Urothelium cell line (cell line): ENCODE measurements at regions not wholly inside any gene's neighbourhood (a gene's known extent, or its start where the extent isn't known, plus 50 kb on each side); places are given as distances from the start of the nearest gene placed in this dataset.
"Not testable (repeated sequence)": the region's sequence is repeated elsewhere in the genome, so short reads cannot be mapped to it uniquely, and the experiment has no call there.

Experiments
- DNase-seq: peaks from one replicate; pipeline ENCODE4 v3.0.0; 2011; ENCODE audit warnings: low spot score, mixed read lengths
- FAIRE-seq: peaks from 2 replicates; lab custom pipeline; 2011; peaks lifted over from hg19 to GRCh38; lab: Jason Lieb, UNC

GRCh38 chr5:63029891-63030290, 451.3 kb downstream of the LRRC70 start:
- DNase-seq = no peak

DNA sequence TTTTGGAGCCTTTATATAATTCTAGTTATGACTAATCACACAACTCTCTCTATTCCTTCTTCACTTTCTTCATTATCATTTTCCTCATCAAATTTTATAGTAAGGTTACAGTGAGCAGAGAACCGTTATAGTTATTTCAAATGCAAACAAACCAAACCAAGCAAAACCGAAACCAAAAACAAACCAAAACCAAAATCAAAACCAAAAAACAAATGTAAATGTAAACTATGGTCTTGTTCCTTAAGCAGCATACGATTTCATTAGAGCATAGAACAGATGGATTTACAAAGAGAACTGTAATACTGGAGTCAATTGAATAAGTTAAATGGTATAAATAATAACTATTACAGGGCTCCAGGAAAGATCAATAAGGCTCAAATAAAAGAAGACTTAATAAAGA, 447.1 kb downstream of the LRRC70 start:
- DNase-seq (no peak), FAIRE-seq (no peak)

More at GRCh38 chr5:63029891-63030290, 451.3 kb downstream of the LRRC70 start:
- FAIRE-seq = no peak

GRCh38 chr5:63022403-63022802, 443.8 kb downstream of the LRRC70 start:
- DNase-seq (no peak), FAIRE-seq (no peak)

DNA sequence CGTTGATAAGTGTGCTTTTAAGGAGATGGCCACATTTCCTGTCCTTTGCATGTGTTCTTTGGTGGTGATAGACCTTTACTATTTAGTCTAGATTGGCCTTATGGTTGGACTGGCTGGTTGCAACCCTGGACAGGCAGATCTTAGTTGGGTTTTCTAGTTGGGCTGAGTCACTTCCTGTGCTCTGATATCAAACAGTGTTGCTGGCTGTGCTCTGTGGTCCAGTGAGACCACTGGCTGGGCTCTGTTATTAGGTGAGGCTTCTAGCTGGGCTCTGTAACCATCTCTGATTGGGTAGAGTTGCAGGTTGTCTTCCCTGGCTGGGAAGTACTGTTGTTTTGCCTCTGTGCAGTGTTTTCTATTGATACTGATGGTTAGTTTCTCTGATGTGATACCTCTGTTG, 432.5 kb downstream of the LRRC70 start:
- DNase-seq (no peak), FAIRE-seq (no peak)

GRCh38 chr5:63008195-63008594, 429.6 kb downstream of the LRRC70 start:
- FAIRE-seq (no peak), DNase-seq (no peak)

DNA sequence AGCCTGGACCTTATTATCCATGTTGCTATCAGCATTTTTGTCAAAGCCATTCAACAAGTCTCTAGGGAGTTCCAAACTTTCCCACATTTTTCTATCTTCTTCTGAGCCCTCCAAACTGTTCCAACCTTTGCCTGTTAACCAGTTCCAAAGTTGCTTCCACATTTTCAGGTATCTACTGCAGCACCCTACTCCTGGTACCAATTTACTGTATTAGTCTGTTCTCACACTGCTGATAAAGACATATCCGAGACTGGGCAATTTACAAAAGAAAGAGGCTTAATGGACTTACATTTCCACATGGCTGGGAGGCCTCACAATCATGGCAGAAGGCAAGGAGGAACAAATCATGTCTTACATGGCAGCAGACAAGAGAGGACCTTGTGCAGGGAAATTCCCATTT, 416.2 kb downstream of the LRRC70 start:
- not testable (repeated sequence) for DNase-seq, FAIRE-seq

DNA sequence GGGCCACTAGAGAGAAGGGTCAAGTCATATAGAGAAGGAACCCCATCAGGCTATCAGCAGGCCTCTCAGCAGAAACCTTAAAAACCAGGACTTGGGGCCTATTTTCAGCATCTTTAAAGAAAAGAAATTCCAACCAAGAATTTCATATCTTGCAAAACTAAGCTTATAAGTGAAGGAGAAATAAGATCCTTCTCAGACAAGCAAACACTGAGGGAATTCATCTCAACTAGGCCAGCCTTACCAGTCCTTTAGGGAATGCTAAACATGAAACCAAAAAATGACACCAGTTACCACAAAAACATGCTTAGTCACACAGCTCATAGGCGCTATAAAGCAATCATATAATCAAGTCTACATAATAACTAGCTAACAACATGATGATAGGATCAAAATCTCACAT, 407.1 kb downstream of the LRRC70 start:
- no peak for FAIRE-seq

DNA sequence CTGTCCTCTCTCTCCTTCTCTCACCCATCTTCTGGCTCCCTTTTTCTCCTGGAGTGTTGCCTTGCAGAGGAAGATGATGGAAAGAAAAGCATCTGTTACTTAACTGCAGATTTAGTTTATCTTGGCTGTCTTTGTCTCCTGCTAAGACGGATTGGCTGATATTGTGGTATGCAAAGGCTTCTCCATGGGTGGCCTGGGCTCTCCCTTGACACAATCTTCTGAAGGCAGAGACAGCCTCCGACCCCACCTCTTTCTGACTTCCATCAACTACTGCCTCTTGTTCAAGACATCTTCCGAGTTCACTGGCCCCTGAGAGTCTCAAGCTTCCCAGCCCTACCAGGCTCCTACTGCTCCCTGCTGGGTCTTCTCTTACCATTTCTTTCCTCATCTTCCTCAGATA, 403.7 kb downstream of the LRRC70 start:
- DNase-seq (no peak), FAIRE-seq (no peak)

More for the DNA sequence above, 407.1 kb downstream of the LRRC70 start:
- no peak for DNase-seq

- no peak for DNase-seq
- FAIRE-seq = no peak
Observed at GRCh38 chr5:62980884-62981283, 402.3 kb downstream of the LRRC70 start.

- no peak for FAIRE-seq
Observed at GRCh38 chr5:62979472-62979871, 400.9 kb downstream of the LRRC70 start.

DNA sequence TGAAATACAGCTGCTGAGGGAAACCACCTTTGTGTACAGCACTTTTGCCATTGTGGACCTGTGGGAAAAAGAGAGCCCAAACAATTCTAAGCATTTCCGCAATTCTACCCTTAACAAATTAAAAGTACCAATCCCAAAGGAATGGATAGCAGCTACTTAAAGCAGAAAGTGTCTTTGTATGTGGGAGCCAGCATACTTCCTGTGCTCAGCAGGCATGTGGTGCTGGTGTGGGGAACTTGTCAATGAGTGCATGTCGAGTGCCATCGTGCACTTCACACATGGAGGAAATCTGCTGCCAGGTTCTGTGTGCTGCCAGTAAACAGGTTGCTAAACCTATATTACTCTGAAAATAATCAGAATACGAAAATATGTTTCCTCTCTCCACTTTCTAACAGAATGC, 399.0 kb downstream of the LRRC70 start:
- DNase-seq (no peak), FAIRE-seq (no peak)

More at GRCh38 chr5:62979472-62979871, 400.9 kb downstream of the LRRC70 start:
- DNase-seq = no peak

- FAIRE-seq (no peak), DNase-seq (no peak)
Observed at GRCh38 chr5:62974623-62975022, 396.0 kb downstream of the LRRC70 start.

- FAIRE-seq (peak; percentile 37), DNase-seq (no peak)
Observed at GRCh38 chr5:62969409-62970120, 390.9 kb downstream of the LRRC70 start.

DNA sequence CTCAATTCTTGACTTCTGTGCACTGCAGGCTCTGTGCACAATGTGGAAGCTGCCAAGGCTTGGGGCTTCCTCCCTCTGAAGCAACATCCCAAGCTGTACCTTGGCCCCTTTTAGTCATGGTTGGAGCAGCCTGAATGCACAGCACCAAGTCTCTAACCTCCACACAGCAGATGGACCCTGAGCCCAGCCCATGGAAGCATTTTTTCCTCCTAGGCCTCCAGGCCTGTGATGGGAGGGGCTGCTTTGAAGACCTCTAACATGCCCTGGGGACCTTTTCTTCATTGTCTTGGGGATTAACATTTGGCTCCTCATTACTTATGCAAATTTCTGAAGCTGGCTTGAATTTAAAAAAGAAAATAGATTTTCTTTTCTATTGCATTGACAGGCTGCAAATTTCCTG, 385.8 kb downstream of the LRRC70 start:
- FAIRE-seq = no peak

GRCh38 chr5:62960781-62961180, 382.2 kb downstream of the LRRC70 start:
- FAIRE-seq (no peak), DNase-seq (no peak)

More for the DNA sequence above, 385.8 kb downstream of the LRRC70 start:
- DNase-seq = no peak

DNA sequence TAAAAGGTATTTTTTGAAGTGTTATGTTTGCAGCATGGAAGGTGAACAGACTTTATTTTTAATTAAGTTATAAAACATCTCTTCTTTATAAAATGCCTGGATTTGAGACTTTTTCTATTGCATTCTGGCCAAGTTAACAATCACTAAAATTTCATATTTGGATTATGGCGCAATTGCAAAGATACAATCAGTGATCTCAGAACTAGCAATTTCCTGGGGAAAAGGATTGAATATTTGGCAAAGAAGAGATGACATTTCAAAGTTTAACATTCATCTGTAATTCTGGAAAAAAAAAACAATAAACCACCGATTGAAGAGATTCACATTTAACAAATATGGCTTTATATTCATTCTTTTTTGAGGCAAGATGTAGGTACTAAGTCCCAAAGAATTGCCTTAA, 378.0 kb downstream of the LRRC70 start:
- FAIRE-seq (no peak), DNase-seq (no peak)

GRCh38 chr5:62954578-62954977, 376.0 kb downstream of the LRRC70 start:
- FAIRE-seq (no peak), DNase-seq (no peak)

DNA sequence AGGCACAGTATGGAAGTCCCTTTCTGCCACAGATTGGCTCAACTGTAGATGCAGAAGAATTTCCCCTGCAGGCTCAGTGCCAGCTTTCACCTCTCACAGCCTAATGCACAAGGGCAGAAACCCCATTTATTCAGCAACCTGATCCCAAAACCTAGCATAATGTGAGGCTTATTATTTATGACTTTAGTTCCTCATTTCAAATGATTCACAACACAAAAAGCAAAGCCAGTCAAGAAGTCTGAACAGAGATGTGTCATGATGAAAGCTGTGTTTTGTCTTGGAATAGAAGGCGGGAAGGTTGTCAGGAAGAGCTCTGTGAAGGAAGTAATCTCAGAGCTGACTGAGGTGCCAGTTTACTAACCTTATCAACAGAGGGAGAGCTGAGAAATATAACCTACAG, 369.7 kb downstream of the LRRC70 start:
- FAIRE-seq (no peak), DNase-seq (no peak)

DNA sequence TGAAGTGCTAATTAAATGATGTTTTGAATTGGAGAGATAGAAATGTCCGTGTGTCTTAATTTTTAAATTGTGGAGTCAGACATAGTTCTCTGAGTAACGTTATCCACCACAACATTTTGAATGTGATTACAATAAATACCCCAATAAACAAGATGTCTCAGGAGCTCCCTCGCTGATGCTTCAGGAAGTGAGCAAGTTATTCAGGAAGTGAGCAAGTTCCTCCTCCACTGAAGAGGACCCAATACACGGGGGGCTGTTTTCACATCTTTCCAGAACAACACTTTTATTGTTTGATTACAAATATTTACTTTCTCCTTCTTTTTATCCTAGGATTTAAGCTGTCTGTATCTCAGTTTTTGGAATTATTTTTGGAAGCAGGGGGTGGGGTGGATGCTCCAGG, 363.8 kb downstream of the LRRC70 start:
- DNase-seq = no peak
- FAIRE-seq = no peak

DNA sequence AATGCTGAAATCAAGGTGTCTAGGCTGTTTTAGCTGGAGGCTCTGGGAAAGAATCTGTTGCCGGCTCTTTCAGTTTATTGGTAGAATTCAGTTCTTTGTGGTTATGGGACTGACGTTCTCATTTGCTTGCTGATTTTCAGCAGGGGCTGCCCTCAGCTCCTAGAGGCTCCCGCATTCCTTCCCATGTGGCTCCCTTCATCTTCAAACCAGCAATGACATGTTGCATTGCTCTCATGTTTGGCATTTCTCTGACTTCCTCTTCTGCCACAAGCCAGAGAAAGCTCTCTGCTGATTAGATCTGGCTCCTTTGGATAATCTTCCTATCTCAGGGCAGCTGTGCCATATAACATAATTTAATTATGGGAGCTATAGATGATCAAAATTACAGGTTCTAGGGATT, 360.3 kb downstream of the LRRC70 start:
- DNase-seq (no peak), FAIRE-seq (no peak)

DNA sequence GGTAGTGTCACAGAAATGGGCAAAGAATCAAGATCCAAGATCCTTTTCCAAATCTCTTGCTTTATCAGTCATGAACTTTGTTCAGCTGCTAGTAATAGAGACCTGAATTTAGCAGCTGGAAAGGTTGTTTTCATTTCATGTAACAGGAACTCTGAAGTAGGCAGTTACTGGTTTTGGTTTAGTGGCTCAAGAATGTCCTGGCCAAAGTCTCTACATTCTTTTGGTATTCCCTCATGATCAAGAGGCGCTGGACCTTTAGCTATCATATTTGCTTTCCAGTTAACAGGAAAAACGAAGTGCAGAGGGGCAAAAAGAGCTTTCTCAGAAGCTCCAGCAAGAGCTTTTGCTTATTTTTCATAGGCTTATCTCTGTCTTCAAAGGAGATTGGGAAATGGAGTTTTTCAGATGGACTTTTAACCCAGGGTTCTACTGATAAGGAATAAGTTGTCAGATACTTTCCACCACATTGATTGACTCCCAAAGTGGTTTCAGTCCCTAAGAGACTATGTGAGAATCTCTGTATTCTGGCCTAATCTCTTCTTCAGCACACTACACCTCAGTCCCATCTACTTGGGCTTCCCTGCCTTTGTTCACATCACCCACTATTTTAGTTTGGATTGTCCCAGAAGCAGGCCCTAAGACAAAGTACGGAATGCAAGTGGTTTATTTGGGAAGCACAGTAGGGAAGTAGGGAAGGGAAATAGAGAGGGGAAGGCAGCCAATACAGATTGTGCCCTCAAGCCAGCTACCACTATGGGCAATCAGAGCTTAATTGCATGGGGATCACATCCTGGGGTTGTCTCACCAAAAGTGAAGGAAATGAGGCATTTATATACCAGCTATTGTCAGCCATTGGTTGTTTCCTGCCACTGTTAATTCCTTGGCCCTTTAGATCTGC, 359.3 kb downstream of the LRRC70 start:
- DNase-seq = no peak
- no peak for FAIRE-seq

- DNase-seq = no peak
- no peak for FAIRE-seq
Observed at GRCh38 chr5:62935660-62936059, 357.0 kb downstream of the LRRC70 start.
